NOMO-1 (cell line): ENCODE measurements at regions not wholly inside any gene's neighbourhood (a gene's known extent, or its start where the extent isn't known, plus 50 kb on each side); places are given as distances from the start of the nearest gene placed in this dataset.

ENCODE experiments used
- DNase-seq, 2 experiments: peaks; one replicate each; lab custom pipeline; 2025; ENCODE audit not compliant: unreplicated experiment in 2 of 2; lab: John Stamatoyannopoulos, UW

GRCh38 chr10:29858702-29859267 is 200.6 kb downstream of the JCAD start:
- DNase-seq, result no peak

GRCh38 chr10:29857843-29858701 is 201.3 kb downstream of the JCAD start:
- DNase-seq, result no peak

GRCh38 chr10:29856295-29856694 is 203.1 kb downstream of the JCAD start:
- no peak for DNase-seq

- no peak for DNase-seq
Measured at GRCh38 chr10:29853913-29854312, 205.5 kb downstream of the JCAD start.

GRCh38 chr10:29851241-29851640 is 208.1 kb downstream of the JCAD start:
- no peak for DNase-seq

- DNase-seq, result no peak
Measured at GRCh38 chr10:29850371-29850770, 209.0 kb downstream of the JCAD start.

GRCh38 chr10:29849886-29850285 is 209.5 kb downstream of the JCAD start:
- DNase-seq, result no peak

- DNase-seq, result no peak
Measured at GRCh38 chr10:29849126-29849833, 210.1 kb downstream of the JCAD start.

- no peak for DNase-seq
Measured at GRCh38 chr10:29846881-29847280, 212.1 kb upstream of the SVIL start.

- no peak for DNase-seq
Measured at GRCh38 chr10:29845166-29845565, 210.4 kb upstream of the SVIL start.

GRCh38 chr10:29843143-29843542 is 208.4 kb upstream of the SVIL start:
- DNase-seq, result no peak

GRCh38 chr10:29841724-29842649 is 207.2 kb upstream of the SVIL start:
- no peak for DNase-seq

- DNase-seq, result no peak
Measured at GRCh38 chr10:29840516-29841276, 205.9 kb upstream of the SVIL start.

- no peak for DNase-seq
Measured at GRCh38 chr10:29839826-29840515, 205.2 kb upstream of the SVIL start.

GRCh38 chr10:29838539-29838938 is 203.8 kb upstream of the SVIL start:
- DNase-seq, result no peak

- no peak for DNase-seq
Measured at GRCh38 chr10:29837586-29837985, 202.8 kb upstream of the SVIL start.

GRCh38 chr10:29836396-29836795 is 201.6 kb upstream of the SVIL start:
- DNase-seq, result no peak

- DNase-seq, result no peak
Measured at GRCh38 chr10:29835055-29835454, 200.3 kb upstream of the SVIL start.
